Heart left ventricle (tissue), 16 donors: ENCODE measurements at regions not wholly inside any gene's neighbourhood (a gene's known extent, or its start where the extent isn't known, plus 50 kb on each side); places are given as distances from the start of the nearest gene placed in this dataset.

Source experiments
- ATAC-seq, 4 donors: fragments of 200-7000 bp; cut with Tn5 transposase; one replicate each; pipeline ENCODE4 v1.9.1; 2020 to 2022; ENCODE audit warnings: moderate library complexity in 4 of 4, mild to moderate bottlenecking in 3 of 4, moderate number of reproducible peaks in 1 of 4
- DNase-seq, 5 donors: peaks; one replicate each; pipeline ENCODE4 v3.0.0-alpha.2; 2020
- H3K27ac ChIP-seq, 12 donors: fragments of 200-600 bp; sonication (generic) in 4 of 12; one replicate each; pipeline versions ENCODE4 v1.5.0 to v1.8.0; 2016 to 2022; ENCODE audit warnings: mild to moderate bottlenecking in 2 of 12
- H3K27me3 ChIP-seq, 9 donors: fragments of 200-600 bp; sonication (generic) in 2 of 9; one replicate each; pipeline versions ENCODE4 v1.5.1 to v1.8.0; 2016 to 2022; ENCODE audit warnings: mild to moderate bottlenecking in 3 of 9
- H3K36me3 ChIP-seq, 9 donors: fragments of 200-600 bp; sonication (generic) in 2 of 9; one replicate each; pipeline versions ENCODE4 v1.5.0 to v1.8.0; 2018 to 2022; ENCODE audit warnings: mild to moderate bottlenecking in 2 of 9
- H3K4me1 ChIP-seq, 12 donors: fragments of 200-600 bp; sonication (generic) in 4 of 12; one replicate each; pipeline versions ENCODE4 v1.5.0 to v1.8.0; 2016 to 2022; ENCODE audit warnings: mild to moderate bottlenecking in 3 of 12
- H3K4me3 ChIP-seq, 12 donors: fragments of 200-600 bp; sonication (generic) in 4 of 12; one replicate each; pipeline versions ENCODE4 v1.5.0 to v1.8.0; 2017 to 2022; ENCODE audit warnings: mild to moderate bottlenecking in 9 of 12, moderate library complexity in 4 of 12
- H3K9me3 ChIP-seq, 12 donors: fragments of 200-600 bp; sonication (generic) in 4 of 12; one replicate each; pipeline versions ENCODE4 v1.5.0 to v1.8.0; 2016 to 2022; ENCODE audit warnings: mild to moderate bottlenecking in 1 of 12
- CTCF ChIP-seq, 12 donors: fragments of 200-600 bp; sonication (generic) in 4 of 12; IDR thresholded peaks; one replicate each; pipeline versions ENCODE4 v1.5.0 to v1.8.0; 2018 to 2022; ENCODE audit warnings: antibody characterized with exemption in 12 of 12, mild to moderate bottlenecking in 5 of 12
- POLR2A ChIP-seq, 2 donors: fragments of 450-650 bp; IDR thresholded peaks; one replicate each; pipeline ENCODE4 v1.6.1; 2017; ENCODE audit warnings: antibody characterized with exemption in 2 of 2, mild to moderate bottlenecking in 2 of 2, moderate library complexity in 2 of 2
- WGBS, 4 donors: extraction: QIAGEN DNeasy Blood & Tissue Kit in 2 of 4; methylation state at CpG; one replicate each; pipeline versions ENCODE4 v1.1.5 to v1.1.7; 2013 to 2018; 5-methylcytosine and 5-hydroxymethylcytosine counted together
- intact Hi-C, 10 donors: fragments of 100-400 bp; cut with DNase I; formaldehyde crosslinking; loops; one replicate each; pipeline versions ENCODE4 v1.11.1 to v1.14.2; 2022
- donor health status: ischemic (EF 13 %, LVEDD 7.1; RV severe dilation, severe dysfunction).
- donor health status: healthy with polysubstance abuse.
- donor health status: DM: no; HTN: yes; CAD: no.
- donor health status: DM: no; HTN: no; CAD: no.
- donor health status: ischemic (EF 25% LVEDD 6.9; RV normal size, moderate dysfunction).
- donor health status: ischemic (EF 25% LVEDD 5.7; RV mildly dilated, moderate dysfunction).
- donor health status: healthy.
- donor health status: DM: yes; HTN: yes; CAD: no.
- donor health status: ischemic (EF 35%, LVEDD 5.7; RV mildly dilated, moderate dysfunction).
- donor health status: nonischemic (EF 11% LVEDD 7.7; RV severe dilation, severe dysfunction).
- donor health status: DM: yes; HTN: yes; CAD: no.
- donor health status: PGD.
- donor health status: ischemic (EF 29% LVEDD 5.4; RV normal size, mild dysfunction).
- donor health status: nonischemic (EF 23%, LVEDD 6.1; RV moderate dilation, normal function).

- 45 to 60% (median 45%) methylated on average over 4 of the region's 4 CpGs for WGBS, 4 donors
- Histone ChIP-seq H3K36me3 (no peaks in the 10 kb centered on the region), H3K4me3 (no peak overlapping the region), H3K27me3 (no peaks in the 10 kb centered on the region), H3K4me1 (no peaks in the 10 kb centered on the region), H3K9me3 (peaks cover 0 to 17% (median 1%) of the 10 kb centered on the region in 12 donors), H3K27ac (no peak overlapping the region)
- intact Hi-C loops = no loop called here
- ATAC-seq (no peak), DNase-seq (no peak)
- TF ChIP-seq POLR2A (IDR thresholded peaks at IDR 0.05) = no peak
- no peak for TF ChIP-seq CTCF (IDR thresholded peaks at IDR 0.05)
These were observed 583.4 kb upstream of the SGO1 start for GRCh38 chr3:20769430-20769829.

GRCh38 chr3:20760981-20761380, 575.0 kb upstream of the SGO1 start:
- no peak for TF ChIP-seq POLR2A (IDR thresholded peaks at IDR 0.05)
- DNase-seq = no peak
- H3K9me3 ChIP-seq = peaks cover 0 to 3% (median 0%) of the 10 kb centered on the region in 12 donors
- ATAC-seq = no peak
- H3K36me3 ChIP-seq = no peaks in the 10 kb centered on the region
- intact Hi-C loops = no loop called here
- no peak overlapping the region for H3K4me3 ChIP-seq
- H3K27ac ChIP-seq = no peak overlapping the region
- no peaks in the 10 kb centered on the region for H3K27me3 ChIP-seq
- no peaks in the 10 kb centered on the region for H3K4me1 ChIP-seq

DNA sequence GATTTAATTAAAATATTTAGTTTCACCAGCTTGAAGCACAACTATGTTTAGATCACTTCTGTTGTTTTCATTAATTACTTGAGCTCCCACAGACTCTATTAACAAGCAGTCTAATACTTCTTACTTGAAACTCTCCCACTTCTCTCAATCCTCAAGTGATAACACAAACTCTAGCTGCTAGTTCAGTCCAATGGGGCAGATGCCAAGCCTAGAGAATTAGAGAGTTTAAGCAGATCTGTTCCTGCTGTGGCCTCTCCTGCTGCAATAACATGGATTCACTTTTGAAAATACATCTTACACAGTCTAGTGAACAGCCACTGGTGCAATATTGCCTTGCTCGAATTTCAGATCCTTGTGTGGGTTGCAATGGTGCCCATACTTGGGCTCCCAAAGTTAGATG, 566.4 kb upstream of the SGO1 start:
- Histone ChIP-seq H3K27ac (no peak overlapping the region), H3K27me3 (no peaks in the 10 kb centered on the region), H3K9me3 (peaks cover 0 to 7% (median 0%) of the 10 kb centered on the region in 12 donors), H3K4me1 (no peaks in the 10 kb centered on the region), H3K4me3 (no peak overlapping the region), H3K36me3 (no peaks in the 10 kb centered on the region)
- intact Hi-C loops = no loop called here
- TF ChIP-seq CTCF (IDR thresholded peaks at IDR 0.05) = no peak
- no peak for TF ChIP-seq POLR2A (IDR thresholded peaks at IDR 0.05)
- DNase-seq (no peak), ATAC-seq (no peak)
- WGBS, 4 donors = 61 to 78% (median 70%) methylated on average over 1 of the region's 1 CpG

DNA sequence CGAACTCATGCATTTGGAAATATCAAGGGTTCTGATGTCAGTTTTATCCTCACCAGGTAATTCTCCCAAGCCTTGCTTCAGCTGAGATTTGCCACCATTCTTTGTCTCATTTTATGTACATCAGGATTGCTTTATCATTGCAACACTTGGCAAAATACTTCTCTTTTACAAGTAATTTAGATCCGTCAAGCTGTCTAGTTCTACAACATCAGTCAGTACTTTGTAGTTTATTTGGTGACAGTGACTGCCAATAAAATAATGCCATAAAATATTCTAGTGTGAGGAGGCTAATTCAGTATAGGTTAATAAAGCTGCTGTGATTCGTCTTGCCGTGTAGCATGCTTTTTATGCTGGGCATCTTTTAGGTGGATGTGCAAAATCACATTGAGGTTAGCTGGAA, 565.3 kb upstream of the SGO1 start:
- intact Hi-C loops = no loop called here
- no peak overlapping the region for H3K4me3 ChIP-seq
- TF ChIP-seq CTCF (IDR thresholded peaks at IDR 0.05) (no peak), POLR2A (IDR thresholded peaks at IDR 0.05) (no peak)
- DNase-seq = no peak
- H3K27ac ChIP-seq = no peak overlapping the region
- H3K27me3 ChIP-seq = no peaks in the 10 kb centered on the region
- no peaks in the 10 kb centered on the region for H3K4me1 ChIP-seq
- no peaks in the 10 kb centered on the region for H3K36me3 ChIP-seq
- ATAC-seq = no peak
- 68 to 82% (median 70%) methylated on average over 4 of the region's 4 CpGs for WGBS, 4 donors
- H3K9me3 ChIP-seq = peaks cover 0 to 7% (median 0%) of the 10 kb centered on the region in 12 donors

DNA sequence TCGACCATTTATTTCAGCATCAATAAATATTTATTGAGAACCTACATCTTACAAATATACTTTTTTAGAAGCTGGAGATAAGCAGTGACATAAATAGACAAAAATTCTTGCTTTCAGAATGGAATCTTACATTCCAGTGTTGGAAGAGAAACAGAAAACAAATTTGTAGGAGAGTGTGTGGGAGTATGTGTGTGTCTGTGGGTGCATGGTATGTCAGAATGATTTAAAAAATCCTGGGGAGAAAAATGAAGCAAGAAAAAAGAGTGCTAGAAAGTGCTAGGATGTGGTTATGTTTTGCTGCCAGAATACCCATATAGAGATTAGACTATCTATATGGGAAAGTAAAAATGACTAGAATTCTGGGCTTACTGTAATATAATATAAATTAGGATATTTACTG, 561.7 kb upstream of the SGO1 start:
- intact Hi-C loops = loop anchor here in 2 of 10 donors (10.0 kb wide), 1 partner anchor 403 kb away; no protein-coding TSS in a partner anchor
- no peak for DNase-seq
- Histone ChIP-seq H3K4me3 (no peak overlapping the region), H3K9me3 (peaks cover 0 to 7% (median 0%) of the 10 kb centered on the region in 12 donors), H3K36me3 (no peaks in the 10 kb centered on the region), H3K4me1 (no peaks in the 10 kb centered on the region), H3K27ac (no peak overlapping the region), H3K27me3 (no peaks in the 10 kb centered on the region)
- WGBS, 4 donors = 38 to 53% (median 48%) methylated on average over 1 of the region's 1 CpG
- no peak for TF ChIP-seq CTCF (IDR thresholded peaks at IDR 0.05)
- no peak for TF ChIP-seq POLR2A (IDR thresholded peaks at IDR 0.05)
- ATAC-seq = no peak
